ENCODE measurements at regions not wholly inside any gene's neighbourhood (a gene's known extent, or its start where the extent isn't known, plus 50 kb on each side); places are given as distances from the start of the nearest gene placed in this dataset.

GRCh38 chr21:26653430-26653829 is 80.3 kb upstream of the CYYR1 start:
- DNase-seq (ENCODE audit: low spot score) = no peak

DNA sequence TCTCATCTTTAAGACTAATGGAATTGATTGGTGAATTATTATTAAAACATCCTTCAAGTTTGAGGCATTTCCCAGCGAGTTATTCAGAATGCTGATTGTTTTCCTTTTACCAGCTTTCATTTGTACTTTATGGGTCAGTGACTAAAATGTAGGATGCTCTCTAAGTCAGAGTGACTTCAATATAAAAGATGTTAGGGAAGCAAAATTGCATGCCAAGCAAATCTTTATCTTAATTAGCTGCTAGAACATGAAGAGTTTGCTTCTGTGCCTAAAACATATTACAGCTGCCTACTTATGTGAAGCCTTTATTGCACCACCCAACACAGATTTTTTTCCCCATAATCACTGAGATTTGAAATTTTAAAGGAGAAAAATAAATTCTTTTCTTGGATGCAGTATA is 79.8 kb upstream of the CYYR1 start:
- no peak for DNase-seq (ENCODE audit: low spot score)

- DNase-seq (ENCODE audit: low spot score) = no peak
Observed at GRCh38 chr21:26641062-26641461, 68.0 kb upstream of the CYYR1 start.

DNA sequence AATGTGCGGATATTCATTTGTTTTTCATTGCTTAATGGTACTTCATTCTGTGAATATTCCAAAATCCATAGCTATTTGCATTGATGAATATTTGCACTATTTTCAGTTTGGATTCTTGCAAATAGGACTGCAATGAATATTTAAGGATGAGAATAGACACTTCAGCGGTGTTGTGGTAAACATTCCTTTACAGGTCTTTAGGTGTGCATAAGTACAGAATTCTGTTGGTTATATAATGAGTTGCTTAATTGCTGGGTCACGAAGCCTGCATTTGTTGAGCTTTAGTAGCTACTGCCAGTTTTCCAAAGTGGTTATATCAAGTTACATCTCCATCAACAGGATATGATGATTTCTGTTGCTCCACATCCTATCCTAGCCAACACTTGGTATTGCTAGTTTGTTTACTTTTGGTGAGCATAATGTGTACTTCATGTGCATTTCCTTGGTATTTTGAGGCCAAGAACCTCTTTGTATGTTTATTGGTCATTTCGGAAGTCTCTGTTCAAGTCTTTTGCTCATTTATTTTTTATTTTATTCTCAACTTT is 64.2 kb upstream of the CYYR1 start:
- no peak for DNase-seq (ENCODE audit: low spot score)

GRCh38 chr21:26635681-26636080 is 62.6 kb upstream of the CYYR1 start:
- DNase-seq (ENCODE audit: low spot score) = no peak

DNA sequence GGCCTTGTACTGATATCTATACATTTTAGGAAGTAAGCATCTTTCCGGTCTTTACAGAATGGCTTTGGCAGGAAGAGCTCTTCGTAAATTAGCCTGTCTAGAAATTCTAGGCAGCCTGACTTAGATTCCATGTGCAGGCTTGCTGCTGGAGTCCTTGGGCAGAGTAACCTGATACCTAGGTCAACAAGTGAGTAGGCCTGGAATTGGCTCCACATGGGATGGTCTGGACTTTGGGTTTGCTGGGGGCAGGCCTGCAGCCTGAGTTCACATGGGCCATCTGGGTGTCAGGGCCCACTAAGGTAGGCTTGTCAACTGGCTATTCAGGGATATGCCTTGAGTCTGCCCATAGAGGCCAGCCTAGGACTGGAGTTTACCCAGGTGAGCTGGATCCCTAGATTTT is 59.6 kb upstream of the CYYR1 start:
- DNase-seq (ENCODE audit: low spot score) = no peak

DNA sequence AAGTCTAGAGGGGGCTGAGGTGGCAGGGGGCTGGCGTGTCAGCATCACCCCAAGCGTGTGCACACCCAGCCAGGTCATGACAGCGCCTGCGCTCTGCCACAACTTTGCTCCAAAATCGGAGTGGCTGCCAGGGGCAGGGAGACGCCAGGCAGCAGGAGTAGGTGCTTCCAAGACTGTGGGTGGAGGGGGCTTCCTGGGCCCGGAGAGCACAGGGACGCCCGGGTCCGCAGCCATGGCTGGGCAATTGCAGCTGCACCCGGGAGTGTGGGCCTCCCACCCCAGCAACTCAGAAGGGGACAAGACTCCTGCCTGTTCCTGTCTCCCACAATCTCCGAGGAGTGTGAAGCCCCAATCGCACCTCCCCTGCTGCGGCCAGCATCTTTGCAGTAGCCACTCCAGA is 53.1 kb upstream of the CYYR1 start:
- no peak for DNase-seq (ENCODE audit: low spot score)

GRCh38 chr21:26624983-26625519 is 52.0 kb upstream of the CYYR1 start:
- DNase-seq (ENCODE audit: low spot score) = no peak

Measured in left forelimb (tissue), 1 donor.